Activated naive CD4-positive, alpha-beta T cell (primary cell): ENCODE measurements at regions not wholly inside any gene's neighbourhood (a gene's known extent, or its start where the extent isn't known, plus 50 kb on each side); places are given as distances from the start of the nearest gene placed in this dataset.
"Not testable (repeated sequence)": the region's sequence is repeated elsewhere in the genome, so short reads cannot be mapped to it uniquely, and the experiment has no call there.

ENCODE experiments used
- DNase-seq, 4 experiments: peaks; one replicate each; lab custom pipeline; 2025; lab: John Stamatoyannopoulos, UW

DNA sequence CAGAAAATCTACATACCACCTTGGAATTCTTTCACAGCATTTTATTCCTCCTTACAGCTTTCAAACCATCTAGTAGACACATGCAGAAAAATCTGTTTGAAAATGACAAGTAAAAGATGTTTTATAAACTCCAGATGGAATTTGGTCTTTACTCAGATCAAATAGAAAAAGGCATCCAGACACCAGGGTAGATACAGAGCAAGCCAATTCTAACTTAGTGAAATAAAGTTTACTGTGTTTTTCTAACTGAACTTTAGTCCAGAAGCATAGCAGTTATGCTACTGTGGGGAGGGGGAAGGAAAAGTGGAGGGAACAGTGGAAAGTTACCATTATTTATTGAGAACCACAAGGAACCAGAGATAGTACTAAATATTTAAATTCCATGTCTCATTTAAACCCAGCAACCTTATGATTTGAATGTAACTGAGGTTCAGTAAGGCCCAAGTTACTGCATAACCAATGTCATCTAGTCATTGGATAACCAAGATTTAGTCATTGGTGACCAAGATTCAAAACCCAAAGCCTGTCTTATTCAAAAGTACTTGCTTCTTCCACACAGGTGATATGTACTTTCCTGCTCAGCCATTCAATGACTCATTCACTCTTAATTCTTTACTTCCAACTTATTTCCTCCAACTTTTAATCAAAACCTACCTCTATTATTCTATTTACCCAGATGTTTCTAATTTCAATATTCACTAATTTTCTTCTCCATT, 57.7 kb downstream of the RAD51AP2 start:
- no peak for DNase-seq

DNA sequence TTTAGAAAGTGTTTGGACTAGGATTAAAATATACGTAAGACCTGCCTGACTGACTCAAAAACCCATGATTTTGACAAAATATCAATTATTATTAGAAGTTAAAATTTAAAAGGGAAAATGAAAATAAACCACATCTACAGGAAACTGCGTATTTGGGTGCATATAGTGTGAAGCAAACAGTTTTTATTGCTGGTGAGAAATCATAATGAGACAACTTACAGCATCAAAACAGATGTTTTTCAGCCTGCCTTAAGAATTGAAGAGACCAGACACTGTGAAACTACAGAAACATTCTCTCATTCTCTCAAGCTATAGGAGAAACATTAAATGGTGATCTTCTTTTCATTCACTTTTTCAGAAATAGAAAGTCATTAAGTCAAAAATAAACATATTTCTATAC, 62.9 kb downstream of the RAD51AP2 start:
- no peak for DNase-seq

DNA sequence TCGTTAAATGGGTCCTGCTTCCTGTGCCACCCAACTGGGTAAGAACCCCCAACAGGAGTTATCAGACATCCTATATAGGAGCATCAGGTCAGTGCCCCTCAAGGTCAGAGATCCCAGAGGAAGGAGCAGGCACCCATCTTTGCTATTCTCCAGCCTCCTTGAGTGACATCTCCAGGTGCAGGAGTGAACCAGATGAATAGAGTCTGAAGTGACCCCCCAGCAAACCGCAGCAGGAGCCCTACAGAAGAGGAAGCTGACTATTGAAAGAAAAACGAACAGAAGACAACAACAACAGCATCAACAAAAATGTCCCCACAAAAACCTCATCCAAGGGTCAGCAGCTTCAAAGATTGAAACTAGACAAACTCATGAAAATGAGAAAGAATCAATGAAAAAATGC, 72.0 kb downstream of the RAD51AP2 start:
- DNase-seq: not testable (repeated sequence)

DNA sequence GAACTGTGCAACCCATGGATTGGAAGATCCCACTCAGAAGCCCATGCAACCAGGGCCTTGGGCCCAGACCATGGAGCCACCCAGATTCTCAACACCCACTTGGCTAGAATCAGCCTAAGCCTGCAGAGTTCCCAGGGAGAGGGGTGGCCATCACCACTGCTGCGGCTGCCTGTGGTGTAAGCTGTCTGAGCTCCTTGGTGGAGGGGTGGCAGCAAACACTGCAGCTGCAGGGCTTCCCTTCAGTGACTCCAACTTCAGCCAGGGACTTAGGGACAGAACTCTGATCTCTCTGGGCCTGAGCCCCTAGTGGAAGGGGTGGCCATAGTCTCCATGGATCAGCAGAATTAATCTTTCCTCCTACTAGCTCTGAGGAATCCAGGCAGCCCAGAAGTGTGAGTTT, 72.5 kb downstream of the RAD51AP2 start:
- DNase-seq: no peak

DNA sequence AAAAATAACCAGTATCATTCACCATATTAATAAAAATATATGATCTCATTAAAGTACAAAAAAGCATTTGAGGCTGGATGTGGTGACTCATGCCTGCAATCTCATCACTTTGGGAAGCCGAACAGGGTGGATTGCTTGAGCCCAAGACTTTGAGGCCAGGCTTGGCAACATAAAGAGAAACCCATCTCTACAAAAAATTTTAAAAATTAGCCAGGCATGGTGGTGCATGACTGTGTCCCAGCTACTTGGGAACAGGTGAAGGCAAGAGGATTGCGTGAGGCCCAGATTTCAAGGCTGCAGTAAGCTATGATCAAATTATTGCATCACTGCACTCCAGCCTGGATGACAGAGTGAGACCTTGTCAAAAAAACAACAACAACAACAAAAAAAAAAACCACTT, 75.9 kb downstream of the RAD51AP2 start:
- no peak for DNase-seq

DNA sequence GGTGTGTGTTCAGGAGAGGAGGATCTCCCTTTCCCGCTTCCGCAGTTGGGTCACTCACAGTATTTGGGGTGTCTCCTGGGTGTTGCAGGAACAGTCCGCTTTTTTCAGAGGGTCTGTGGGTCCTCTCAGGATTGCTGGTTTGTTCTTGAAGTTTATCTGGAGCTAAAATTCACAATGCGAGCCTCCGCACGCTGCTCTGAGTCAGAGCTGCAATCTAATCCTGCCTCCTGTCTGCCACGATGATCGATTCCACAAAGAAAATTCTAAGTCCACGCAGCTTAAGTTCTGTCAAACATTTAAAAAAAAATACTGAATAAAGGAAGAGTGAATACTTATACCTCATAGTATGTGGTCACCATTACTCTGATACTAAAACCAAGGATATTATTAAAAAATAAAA, 76.5 kb downstream of the RAD51AP2 start:
- no peak for DNase-seq

DNA sequence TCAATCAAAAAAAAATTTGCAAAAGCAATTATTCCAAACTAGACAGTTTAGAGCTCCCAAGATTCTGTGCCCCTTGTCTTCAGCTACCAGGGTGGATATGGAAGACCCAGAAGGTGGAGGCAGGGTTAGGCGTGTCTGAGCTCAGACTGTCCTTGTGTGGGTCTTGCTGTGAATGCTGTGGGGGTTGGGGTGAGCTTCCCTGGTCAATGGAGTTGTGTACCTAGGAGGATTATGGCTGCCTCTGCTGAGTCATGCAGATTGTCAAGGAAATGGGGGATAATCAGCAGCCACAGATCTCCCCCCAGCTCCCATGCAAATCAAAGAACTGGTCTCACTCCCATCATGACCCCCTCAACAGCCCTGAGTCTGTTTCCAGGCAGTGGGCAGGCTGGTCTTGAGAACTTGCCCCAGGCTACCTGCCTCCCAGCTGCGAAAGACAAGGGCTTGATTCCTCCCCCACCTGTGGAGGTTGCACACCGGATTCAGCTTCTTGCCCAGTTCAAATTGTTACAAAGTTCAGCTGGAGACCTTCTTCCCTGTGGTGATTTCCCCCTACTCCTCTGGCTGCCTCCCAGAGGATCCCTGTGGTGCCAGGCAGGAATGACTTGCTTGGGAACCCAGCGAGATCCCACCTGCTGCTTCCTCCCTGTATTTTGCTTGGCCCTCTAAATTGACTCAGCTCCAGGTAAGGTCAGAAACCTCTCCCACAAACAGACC, 77.0 kb downstream of the RAD51AP2 start:
- no peak for DNase-seq

DNA sequence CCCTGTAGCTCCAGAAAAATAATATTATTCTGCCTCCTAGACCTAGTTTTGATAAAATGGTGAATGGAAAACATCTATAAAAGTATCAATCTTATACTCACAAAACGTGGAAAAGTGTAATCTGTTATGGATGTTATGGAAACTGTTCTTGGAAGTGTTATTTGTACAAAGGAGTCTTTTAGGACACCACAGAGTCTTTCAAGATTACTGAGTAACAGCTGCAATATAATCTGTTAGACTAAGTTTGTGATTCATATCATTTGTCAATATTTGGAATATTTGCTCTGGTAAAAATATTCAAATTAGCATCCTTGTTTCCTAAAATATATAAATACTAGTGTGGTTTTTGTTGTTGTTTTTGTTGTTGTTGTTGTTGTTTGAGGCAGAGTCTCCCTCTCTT, 87.9 kb downstream of the RAD51AP2 start:
- no peak for DNase-seq

DNA sequence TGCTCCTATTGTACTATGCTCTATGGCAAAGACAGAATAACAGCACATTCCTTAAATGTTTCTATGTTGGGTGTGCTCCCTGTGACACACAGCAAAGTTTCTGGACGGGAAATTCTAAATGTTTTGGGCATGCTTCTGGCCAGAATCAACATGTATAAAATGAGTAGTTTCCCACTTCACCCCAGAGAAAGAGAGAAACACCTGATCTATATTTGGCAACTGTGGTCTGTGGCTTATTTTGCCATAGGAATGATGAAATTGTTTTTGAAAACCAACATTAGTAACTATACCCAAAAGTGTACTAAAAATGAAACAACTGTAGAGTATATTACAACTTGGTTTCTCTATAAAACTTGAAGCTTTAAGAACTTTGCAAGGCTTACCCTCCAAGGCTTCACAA, 89.1 kb downstream of the RAD51AP2 start:
- DNase-seq: no peak

DNA sequence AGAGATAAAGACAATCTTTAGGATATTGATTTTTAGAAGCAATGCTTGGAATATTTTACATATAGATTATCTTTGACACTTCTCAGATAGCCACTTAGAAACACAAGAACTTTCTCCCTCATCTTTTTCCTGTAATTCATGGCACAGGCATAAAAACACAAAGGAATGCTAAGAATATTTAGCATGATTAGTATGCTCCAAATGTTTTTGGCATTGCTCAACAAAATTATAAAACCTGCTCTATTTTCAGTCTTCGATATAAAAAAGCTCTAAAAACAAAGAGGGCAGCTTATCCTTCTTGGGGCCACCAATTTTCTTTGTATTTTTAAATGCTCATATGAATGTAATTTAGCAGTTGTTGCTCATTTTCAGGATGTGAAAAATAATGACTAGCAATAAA, 90.8 kb downstream of the RAD51AP2 start:
- no peak for DNase-seq

DNA sequence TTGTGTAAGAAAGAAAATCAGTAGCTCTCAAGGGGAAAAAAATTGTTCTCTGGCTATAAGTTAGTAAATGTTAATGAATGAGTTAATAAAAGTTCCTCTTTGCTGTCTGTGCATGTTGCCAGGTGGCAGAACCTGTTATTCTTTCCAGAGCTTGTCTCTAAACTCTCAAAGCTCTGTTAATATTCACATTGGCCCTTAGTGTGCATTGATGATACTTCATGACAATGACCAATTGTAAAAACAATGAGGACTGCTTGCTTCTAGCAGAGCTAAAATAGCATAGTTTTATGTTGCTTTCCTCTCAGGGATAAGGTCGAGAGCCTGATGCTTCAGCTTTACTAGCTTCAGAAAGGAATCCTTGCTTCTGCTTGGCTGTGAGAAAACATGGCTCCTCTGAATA, 91.5 kb downstream of the RAD51AP2 start:
- DNase-seq: no peak

DNA sequence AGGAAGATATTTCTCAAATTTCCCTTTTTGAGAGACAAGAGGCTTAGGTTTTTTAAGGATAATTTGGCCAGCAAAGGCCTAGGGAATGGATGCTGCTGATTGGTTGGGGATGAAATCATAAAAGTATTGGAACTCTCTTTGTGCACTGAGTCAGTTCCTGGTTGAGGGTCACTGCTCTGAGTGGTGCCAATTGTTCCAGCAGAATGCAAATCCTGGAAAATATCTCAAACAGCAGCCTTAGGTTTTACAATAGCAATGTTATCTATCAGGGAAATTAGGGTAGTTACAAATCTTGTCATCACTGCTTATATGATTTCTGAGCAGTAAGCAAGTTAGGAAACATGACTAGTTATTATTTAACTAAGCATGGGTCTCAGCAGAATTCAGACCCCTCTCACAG, 96.2 kb downstream of the RAD51AP2 start:
- DNase-seq: no peak

DNA sequence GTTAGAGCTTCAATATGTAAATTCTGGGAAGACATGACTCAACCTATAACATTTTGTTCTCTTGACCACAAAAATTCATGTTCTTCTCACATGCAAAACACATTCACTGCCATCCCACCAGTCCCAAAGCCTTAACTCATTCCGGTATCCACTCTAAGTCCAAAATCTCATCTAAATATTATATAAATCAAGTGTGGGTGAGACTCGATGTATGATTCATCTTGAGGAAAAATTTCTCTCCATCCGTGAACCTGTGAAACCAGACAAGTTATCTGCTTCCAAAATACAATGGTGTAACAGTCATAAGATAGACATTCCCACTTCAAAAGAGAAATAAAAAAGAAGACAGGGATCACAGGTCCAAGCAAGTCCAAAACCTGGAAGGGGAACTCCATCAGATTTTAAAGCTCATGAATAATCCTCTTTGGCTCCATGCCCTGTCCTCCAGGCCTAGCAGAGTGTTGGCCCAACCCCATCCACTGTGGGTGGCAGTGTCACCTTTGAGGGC, 101.3 kb downstream of the RAD51AP2 start:
- no peak for DNase-seq

DNA sequence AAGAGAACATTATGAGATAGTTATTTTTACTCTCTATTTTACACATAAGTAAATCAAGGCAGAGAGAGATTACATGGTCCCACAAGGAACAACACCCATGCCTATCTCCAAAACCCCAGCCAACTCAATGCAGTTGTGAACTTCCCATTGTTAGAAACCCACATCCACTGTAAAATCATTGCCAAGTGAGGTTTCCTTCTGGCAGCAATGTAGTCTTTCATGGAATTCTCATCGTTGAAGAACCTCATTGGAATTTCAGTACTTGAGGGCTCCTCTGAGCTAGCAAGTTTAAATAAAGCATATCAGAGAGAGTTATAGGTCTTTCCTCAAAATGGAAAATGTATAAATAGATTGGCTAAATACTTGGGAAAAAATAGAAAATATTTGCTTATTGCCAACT, 105.2 kb downstream of the RAD51AP2 start:
- no peak for DNase-seq

DNA sequence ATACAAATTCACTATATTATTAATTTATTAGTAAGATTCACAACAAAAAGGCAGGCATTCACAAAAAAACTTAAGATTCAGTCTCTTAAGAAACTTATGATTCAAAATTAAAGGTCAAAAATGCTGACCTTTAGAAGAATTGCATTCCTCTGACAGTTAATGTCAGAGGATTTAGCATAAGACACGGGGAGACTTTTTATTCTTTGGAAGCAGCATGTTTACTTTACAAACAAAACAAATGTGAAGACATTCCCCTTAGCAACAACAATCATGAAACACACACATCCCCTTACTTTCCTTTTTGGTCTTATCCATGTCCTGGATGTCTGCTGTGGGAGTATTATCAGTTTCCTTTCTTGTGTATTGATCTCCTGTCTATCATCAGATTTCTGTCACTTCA, 117.1 kb downstream of the RAD51AP2 start:
- no peak for DNase-seq

DNA sequence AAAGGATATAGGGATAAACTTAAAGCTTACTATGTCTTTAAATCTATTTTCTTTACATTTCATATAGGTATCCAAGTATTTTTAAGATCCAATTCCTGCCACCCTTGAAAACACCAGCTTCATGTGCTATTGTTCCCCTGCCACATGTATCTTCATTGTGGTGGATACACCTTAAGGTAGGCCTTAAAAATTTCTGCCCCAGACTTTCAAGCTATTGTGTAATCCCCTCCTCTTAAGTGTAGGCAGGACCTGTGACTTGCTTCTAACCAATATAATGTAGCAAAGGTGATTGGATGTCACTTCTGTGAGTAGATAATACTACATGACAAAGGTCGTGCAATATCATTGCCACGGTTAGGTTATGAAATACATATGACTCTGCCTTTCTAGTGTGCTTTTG, 119.5 kb downstream of the RAD51AP2 start:
- no peak for DNase-seq

DNA sequence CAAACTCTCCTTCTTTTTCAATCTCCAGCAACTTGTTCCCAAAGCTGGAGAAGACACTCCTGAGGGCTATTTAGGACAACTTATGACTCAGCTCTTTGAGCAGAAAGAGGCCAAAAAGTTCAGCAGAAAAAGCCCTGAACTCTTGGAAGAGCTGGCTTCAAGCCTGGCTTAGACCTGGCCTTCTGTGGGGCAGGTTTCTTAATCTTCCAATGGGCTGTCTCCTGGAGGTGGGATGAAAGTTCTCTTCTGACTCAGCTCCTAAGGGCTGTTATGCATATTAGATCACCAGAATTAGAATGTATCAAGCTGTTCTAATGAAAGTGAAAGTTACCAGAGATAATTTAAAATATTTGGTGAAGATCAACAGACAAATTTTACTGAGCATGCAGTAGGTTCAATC, 129.4 kb downstream of the RAD51AP2 start:
- DNase-seq: no peak

DNA sequence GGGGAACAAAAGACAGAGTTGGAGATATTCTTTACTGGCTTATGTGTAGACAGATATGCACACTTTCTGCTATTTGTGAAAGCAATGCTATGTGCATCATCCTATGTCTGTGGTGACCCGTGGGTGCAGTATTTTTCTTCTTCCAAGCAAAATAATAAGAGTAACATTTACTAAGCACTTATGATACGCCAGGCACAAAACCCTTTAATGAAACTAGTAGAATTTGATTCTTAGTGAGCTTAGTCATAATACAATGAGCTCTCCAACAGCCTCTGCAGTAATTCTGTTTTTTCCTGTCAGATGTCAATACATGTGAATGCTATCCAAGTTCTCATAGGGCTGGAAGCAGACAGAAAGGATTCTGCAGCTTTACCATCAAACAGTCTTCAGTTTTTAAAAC, 130.6 kb downstream of the RAD51AP2 start:
- no peak for DNase-seq

DNA sequence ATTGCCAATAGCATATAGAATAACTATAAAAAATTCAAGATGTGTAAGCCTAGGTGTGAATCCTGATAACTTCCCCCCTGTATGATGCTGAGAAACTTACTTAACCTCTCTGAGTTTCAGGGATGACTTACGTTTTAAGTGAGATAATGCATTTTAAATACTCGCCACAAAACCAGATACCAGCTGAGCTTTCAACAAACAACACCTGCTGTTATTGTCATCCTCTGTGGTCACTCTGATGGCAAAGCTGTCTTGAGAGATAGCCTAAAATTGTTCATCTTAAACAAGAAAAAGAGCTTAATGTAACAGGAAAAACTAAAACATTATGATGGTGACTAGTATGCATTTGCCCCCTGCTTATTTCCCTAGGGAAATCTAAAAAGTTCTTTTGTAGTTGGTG, 131.5 kb downstream of the RAD51AP2 start:
- DNase-seq: no peak

DNA sequence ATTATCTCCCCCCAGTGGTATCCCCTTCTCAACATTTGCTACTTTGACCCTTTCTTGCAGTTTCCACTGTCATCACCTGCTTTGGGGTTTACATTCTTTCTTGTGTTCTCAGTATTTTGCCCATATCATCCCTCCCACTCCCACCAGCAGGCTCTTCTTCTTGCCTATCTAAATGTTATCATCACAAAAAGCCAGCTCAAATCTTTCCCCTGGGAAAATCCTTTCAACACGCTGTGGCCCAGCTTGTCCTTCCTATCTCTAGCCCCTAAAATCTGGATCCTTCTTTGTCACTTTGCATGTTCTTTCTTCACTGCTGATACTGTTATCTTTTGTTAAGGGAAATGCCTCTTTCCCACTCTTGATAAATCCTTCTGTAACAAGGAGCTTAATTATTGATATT, 138.2 kb downstream of the RAD51AP2 start:
- DNase-seq: no peak

DNA sequence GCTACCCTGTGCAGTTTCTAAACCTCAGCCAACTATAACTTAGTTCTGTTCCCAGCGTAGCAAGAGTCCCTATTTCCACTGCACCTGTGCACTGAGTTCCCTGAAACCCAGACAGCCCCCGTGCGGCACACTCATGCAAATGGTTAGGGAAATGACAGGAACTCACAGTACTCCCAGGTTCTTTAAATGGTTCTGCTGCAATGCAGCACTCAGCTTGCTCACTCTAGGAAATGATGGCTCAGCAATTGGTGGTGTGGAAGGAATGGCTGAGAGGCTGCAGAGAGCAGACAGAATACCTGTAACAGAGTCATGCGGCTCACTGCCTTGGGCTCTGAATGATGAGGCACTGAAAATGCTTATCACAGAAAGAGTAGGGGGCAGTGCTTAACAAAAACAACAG, 143.0 kb downstream of the RAD51AP2 start:
- DNase-seq: no peak

DNA sequence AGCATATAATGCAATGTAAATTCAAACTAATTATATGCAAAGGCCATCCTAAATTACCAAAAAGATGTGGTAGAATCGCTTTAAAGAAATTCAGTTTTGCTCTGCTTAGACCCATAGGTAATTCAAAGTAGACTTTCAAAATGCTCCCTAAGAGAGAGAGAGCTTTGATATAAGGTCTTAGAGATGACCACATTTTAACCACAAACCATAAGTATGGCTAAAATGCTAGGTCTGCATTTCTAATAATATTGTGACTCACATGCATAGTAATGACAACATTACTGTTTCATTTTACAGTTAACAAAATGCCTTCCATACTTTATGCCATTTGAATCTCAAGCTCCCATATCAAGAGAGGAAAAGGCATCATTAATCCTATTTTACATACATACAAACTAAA, 144.5 kb downstream of the RAD51AP2 start:
- no peak for DNase-seq

DNA sequence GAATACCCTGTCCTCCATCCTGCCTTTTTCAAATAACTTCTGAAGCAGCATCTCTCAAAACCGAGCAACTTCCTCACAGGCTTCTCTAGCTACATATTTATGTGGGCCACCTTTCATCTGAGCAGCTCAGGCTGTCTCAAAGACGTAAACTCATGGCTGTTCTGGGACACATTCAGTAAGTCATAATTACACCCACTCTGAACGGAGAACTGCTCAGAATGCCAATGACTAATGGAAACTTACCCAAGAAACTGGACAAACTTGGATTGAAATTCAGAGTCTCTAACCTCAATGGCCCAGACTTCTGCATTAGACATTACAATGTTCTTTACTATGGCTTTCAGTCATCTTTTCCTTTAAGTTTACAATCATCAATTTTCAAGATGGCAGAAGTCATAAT, 145.2 kb downstream of the RAD51AP2 start:
- DNase-seq: no peak

DNA sequence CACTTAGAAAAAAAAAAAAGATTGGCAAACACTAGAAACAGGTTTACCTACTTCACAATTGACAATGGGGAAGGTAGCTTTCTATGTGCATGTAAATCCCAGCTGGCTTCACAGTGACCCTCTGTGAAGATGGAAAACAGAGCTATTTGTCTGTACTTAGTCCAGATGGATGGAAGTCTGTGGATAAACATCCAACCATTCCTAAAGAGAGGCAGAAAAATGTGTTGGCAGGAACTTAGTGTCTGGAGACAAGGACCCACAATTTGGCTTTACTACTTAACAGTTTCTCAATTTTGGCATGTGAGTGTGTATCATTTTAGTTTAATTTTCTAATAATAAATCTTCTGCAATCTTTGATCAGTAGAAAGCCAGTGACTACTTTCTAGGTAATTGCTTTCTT, 154.4 kb downstream of the RAD51AP2 start:
- DNase-seq: no peak
